ENCODE measurements at regions not wholly inside any gene's neighbourhood (a gene's known extent, or its start where the extent isn't known, plus 50 kb on each side); places are given as distances from the start of the nearest gene placed in this dataset.
"Not testable (repeated sequence)": the region's sequence is repeated elsewhere in the genome, so short reads cannot be mapped to it uniquely, and the experiment has no call there.

GRCh38 chr1:199044191-199044590 lies 405.4 kb downstream of the PTPRC start:
- no peak for DNase-seq (ENCODE audit: low spot score)

DNA sequence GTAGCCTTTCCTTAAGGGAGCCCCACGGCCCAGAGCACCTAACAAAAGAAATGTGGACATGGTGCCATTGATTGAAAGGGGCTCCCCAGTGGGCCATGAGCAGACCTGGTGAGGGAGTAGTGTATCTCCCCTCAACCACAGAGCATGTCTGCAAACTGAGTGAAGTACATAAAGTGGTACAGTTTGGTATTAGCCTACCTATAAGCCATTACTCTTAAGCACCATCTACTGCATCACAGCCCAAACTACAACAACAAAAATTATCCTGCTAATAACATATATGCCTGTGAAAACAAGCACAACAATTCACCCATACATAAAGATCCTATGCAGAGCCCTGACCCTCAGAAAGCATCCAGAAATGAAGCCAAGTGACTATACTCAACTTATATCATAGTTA lies 407.8 kb downstream of the PTPRC start:
- DNase-seq (ENCODE audit: low spot score), result no peak

DNA sequence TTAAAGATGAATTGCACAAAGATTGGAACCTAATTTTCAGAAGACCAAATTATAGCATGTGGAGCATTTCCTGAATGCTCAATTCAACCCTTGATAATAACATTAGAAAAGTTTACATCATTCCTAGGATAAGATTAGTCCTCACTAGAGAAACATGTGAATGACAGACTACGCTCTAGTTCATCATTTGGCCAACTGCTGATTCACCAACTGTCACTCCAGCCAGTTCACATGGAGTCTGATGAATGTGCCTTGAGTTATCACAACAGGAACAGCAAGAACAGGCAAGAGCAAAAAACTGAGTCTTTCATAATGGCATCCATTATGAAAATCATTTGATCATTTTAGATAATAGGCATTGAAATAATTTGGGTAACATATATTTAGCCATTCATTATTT lies 415.9 kb downstream of the PTPRC start:
- DNase-seq (ENCODE audit: low spot score), result no peak

- DNase-seq (ENCODE audit: low spot score), result no peak
Observed at GRCh38 chr1:199057322-199057721, 418.5 kb downstream of the PTPRC start.

DNA sequence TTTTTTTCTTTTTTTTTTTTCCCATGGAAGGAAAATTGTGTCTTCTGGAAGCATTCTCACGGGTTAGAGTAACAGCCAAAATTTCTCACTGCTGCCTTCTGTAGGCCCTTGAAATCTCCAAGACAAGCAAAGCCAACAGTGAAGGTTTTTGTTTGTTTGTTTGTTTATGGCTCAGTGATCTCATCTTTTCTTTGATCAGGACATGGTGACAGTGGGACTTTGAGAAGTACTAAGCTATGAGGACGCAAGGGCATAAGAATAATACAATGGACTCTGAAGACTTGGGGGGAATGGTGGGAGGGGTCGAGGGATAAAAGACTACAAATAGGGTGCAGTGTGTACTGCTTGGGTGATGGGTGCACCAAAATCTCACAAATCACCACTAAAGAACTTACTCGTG lies 419.4 kb downstream of the PTPRC start:
- no peak for DNase-seq (ENCODE audit: low spot score)

DNA sequence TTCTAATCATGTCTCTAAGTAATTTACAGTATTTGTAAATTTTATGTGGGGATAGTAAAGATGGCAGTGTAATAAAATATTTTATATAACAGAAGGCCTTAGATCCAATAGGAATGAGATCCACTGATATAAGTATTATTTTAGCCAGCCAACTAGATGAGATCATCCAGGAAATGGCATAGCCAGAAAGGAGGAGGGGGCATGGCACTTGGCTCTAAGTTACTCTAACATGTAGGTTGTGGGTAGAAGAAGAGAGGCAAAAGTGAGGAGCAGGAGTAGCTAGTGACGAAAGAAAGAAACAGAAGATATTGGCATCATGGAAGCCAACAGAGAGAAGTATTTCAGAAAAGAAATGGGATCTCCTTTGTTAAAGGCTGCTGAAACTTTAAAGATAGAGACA lies 426.1 kb downstream of the PTPRC start:
- DNase-seq (ENCODE audit: low spot score), result no peak

DNA sequence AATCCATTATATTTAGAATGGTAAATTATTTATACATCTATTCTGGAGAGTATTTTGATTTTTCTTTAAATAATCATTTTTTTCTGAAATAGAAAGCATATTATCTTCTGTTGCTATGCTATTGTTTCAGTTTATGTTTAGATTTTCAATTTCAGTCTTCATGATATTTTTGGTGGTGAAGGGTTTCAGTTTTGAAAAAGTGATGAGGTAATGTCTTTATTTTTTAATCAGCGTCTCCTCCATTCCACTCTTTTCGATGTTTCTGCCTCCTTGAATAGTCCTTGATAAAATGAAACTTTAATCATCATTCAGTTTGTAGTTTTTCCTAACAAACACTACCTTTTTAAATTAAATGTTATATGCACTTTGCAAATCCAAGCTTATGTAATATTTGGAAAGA lies 428.6 kb downstream of the PTPRC start:
- no peak for DNase-seq (ENCODE audit: low spot score)

- DNase-seq (ENCODE audit: low spot score), result no peak
Observed at GRCh38 chr1:199071080-199071479, 432.2 kb downstream of the PTPRC start.

DNA sequence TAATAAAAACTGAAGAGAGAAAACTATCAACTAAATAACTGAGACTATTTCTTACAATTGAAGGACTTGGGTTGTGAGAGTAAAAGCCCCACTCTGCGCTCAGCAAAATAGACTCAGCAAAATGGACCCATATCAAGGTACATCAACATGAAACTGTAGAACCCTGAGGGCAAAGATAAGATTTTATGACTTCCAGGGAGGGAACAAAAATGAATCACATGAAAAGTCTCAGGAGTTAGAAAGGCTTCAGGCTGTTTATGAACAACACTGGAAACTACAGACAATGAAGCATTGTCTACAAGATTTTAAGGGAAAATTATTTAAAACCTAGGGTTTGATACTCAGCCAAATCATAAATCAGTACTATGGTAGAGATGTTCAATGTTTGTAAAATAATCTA lies 434.3 kb downstream of the PTPRC start:
- no peak for DNase-seq (ENCODE audit: low spot score)

DNA sequence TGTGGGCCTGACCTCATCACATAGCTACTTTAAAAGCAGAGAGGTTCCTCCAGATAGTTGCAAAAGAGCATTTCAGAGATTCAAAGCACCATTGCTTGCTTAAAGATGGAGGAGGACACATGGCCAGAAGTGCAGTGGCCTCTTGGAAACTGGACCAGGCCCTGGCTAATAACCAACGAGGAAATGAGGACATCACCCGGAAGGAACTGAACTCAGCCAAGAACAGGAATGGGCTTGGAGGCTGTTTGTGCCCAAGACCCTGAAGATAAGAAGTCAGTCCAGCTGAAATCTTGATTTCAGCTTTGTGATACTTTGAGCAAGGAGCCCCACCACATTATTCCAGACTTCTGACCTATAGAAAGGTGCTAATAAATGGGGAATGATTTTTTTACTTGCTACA lies 437.0 kb downstream of the PTPRC start:
- DNase-seq (ENCODE audit: low spot score), result no peak

DNA sequence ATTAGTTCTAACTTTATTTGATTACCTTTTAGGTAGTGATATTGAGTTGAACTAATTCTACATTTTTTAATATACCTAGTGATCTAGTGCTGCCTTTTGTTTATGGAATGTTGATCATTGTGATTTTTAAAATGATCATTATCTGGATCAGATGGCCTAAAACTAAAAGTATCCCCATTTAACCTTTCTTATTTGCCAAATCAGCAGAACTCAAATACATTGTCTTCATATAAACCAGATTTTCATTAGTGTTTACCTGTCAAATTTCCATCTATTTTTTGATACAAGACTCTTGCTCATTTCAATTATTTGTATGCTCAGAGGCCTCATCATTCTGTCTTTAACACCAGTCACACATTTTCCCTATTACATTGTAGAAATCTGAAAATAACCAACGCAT lies 441.2 kb downstream of the PTPRC start:
- no peak for DNase-seq (ENCODE audit: low spot score)

DNA sequence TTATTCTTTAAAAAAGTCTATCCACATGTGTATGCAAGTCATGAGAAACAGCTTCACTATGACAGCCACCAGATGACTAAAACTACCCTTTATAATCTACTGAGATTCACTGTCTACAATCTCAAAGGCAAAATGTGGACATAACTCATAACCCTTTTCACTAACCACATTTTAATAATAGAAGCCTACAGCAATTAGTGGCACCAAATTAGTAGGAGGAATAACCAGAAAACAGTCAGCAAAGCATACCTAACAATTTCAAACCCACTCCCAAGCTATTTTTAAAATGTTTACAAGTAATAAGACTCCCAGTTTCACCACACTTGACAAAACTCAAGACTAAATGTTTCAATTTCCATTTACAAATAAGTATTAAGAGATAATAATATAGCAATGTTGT lies 442.9 kb downstream of the PTPRC start:
- DNase-seq (ENCODE audit: low spot score), result no peak

DNA sequence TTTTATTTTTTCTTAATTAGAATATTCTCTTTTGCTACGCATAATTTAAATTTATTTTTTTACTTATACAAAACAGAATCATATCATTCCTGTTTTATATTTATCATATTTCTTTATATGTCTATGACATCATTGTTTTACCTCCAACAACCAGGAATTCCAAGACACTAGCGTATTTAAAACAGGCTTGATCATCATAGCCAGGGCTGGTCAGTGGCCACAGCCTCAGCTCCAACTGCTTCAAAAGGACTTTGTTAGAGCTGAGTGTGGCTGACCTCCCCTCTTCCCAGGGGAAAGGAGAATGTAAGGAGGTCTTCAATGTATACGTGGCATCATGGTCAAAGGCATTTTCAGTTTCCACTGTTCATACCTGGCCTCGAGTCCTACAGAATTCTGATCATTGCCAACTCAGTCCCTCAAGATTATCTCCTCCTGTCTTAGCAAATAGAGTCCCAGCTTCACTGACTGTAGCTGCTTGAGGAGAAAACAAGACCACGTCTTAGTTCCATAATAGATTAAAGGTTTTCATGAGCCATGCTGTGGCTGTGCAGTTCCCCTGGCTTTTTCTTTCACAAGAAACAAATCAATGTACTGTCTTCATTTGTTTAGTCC lies 444.0 kb downstream of the PTPRC start:
- no peak for DNase-seq (ENCODE audit: low spot score)

GRCh38 chr1:199083680-199084079 lies 444.8 kb downstream of the PTPRC start:
- no peak for DNase-seq (ENCODE audit: low spot score)

DNA sequence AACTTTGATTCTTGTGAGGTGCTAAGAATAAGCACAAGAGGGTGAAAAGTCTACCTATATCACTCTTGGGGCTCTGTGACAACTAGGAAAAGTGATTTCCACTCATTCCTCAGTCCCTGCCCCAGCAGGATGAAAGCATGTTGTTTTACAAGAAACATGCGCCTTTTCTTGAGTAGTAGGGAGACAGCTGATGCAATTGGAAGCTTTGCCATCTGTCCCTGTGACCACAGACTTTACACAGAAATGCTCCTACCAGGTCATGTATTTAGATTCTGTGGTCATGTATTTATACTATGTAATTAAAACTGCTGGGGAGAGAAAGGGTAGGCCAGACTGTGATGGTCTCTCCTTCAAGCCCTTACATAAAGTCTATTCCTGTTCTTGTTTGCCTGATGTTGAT lies 445.5 kb downstream of the PTPRC start:
- no peak for DNase-seq (ENCODE audit: low spot score)

GRCh38 chr1:199085903-199086302 lies 447.1 kb downstream of the PTPRC start:
- no peak for DNase-seq (ENCODE audit: low spot score)

GRCh38 chr1:199087144-199087543 lies 448.3 kb downstream of the PTPRC start:
- DNase-seq (ENCODE audit: low spot score), result no peak

DNA sequence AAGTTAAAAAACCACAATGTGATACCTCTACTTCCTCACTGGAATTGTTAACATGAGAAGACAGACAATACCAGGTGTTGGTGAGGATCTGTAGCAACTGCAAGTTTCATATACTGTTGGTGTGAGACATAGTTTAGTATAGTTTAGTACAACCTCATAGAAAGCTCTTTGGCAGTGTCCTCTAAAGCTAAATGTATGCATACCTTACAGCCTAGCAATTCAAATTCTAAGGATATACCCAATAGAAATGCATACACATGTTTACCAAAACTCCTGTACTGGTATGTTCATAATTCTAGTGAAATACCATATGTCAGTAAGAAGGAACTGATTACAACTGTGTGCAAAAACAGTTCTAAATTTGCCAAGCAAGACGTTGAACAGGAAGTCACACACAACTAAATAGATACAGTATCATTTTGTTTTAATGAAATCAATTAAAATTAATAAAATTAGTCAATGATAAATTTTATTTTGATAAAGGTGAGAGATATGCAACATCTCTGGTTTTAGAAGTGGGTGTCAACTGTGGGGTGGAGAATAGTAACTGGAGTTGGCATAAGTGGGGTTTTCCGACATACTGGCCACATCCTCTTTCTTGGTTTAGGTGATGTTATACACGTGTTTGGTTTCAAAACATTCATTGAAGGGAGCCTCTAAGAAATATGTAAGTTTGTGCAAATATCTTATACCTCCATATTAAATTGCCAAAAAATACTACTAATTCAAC lies 450.7 kb downstream of the PTPRC start:
- DNase-seq (ENCODE audit: low spot score), result peak; percentile 59

- not testable (repeated sequence) for DNase-seq (ENCODE audit: low spot score)
Observed at GRCh38 chr1:199095628-199096027, 456.8 kb downstream of the PTPRC start.

GRCh38 chr1:199096591-199096990 lies 457.8 kb downstream of the PTPRC start:
- no peak for DNase-seq (ENCODE audit: low spot score)

- no peak for DNase-seq (ENCODE audit: low spot score)
Observed at GRCh38 chr1:199098468-199098867, 459.6 kb downstream of the PTPRC start.

- DNase-seq (ENCODE audit: low spot score), result no peak
Observed at GRCh38 chr1:199101139-199101538, 462.3 kb downstream of the PTPRC start.

DNA sequence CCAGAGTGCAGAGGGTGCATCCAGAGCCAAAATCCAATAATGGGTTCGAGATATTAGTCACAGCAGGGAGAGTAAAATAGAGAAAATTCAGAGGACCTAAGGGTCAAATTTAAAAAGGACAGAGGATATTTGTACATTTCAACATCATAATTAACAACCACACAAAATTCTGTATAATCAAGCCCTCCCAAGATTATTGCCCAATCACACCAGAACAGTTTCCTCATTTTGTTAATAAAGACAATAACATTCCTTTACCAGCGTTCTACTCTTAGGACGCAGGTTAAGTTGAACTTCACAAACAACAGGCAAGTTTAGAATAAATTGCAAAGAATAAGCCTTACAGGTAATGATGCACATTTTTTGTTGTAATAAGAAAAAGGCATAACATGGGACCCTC lies 462.8 kb downstream of the PTPRC start:
- DNase-seq (ENCODE audit: low spot score), result no peak

DNA sequence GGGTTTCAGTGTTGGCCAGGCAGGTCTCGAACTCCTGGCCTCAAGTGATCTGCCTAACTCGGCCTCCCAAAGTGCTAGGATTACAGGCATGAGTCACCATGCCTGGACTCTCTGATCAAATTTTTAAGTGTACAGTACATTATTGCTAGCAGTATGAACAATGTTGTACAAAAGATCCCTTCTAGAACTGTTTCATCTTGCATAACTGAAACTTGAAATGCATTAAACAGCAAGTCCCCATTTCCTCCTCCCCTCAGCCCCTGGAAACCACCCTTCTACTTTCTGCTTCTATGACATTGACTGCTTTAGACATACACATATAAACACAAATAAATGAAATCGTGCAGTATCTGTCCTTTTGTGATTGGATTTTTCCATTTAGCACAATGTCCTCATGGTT lies 463.4 kb downstream of the PTPRC start:
- no peak for DNase-seq (ENCODE audit: low spot score)
